NCI-H526 treated with DMSO at 0.1 percent for 48 hours (cell line): ENCODE measurements at regions not wholly inside any gene's neighbourhood (a gene's known extent, or its start where the extent isn't known, plus 50 kb on each side); places are given as distances from the start of the nearest gene placed in this dataset.

ENCODE experiments used
- DNase-seq: peaks from one replicate; lab custom pipeline; 2025; lab: John Stamatoyannopoulos, UW

DNA sequence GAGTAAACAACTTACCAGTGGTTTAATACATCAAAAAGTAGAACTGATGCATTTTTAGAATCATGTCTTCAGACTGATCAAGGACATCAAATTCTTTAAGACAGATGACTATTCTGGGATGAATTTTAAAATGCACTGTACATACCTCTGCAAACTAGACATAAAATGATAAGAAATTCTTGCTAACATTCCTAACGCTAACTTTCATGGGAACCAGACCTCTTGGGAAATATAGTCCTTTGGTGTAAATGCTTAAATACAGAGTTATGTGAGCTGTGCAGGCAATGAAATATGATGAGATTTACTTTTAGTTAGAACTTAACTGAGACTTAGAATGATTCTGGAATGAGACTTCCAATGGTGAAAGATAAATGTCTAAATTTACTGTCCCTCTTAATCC lies 562.0 kb downstream of the NR4A2 start:
- no peak for DNase-seq

DNA sequence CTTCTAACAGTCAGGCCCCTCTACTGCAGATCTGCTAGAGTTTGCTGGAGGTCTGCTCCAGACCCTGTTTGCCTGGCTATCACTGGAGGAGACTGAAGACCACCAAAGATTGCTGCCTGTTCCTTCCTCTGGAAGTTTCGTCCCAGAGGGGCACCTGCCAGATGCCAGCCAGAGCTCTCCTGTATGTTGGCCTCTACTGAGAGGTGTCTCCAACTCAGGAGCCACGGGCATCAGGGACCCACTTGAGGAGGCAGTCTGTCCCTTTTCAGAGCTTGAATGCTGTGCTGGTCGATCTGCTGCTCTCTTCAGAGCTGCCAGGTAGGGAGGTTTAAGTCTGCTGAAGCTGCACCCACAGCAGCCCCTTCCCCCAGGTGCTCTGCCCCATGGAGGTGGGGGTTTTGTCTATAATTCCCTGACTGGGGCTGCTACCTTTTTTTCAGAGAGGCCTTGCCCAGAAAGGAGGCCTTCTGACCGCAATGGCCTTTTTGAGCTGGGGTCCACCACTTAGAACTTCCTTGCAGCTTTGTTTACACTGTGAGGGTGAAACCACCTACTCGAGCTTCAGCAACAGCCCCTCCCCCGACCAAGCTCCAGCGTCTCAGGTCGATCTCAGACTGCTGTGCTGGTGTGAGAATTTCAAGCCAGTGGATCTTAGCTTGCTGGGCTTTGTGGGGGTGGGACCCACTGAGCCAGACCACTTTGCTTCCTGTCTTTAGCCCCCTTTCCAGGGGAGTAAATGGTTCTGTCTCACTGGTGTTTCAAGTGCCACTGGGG lies 566.0 kb downstream of the NR4A2 start:
- DNase-seq = no peak

- no peak for DNase-seq
Measured at GRCh38 chr2:155755481-155755880, 577.0 kb downstream of the NR4A2 start.

- no peak for DNase-seq
Measured at GRCh38 chr2:155748131-155748530, 584.4 kb downstream of the NR4A2 start.

DNA sequence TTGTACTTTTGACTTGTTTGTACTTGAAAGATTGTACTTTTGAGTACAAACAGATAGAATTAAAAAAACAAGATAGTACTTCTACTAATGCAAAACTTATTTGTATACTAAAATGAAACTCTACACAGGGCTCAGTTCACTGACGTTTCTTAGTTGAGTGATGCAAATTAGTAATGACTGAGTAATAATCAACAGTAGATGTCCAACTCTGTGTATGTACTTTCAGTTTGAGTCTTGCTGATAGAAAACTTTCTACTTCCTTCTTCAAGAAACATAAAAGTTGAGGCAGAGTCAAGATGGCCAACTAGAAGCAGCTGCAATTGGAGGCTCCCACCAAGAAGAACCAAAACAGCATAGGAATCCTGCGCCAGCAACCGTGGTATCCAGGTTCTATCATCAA lies 585.0 kb downstream of the NR4A2 start:
- no peak for DNase-seq

DNA sequence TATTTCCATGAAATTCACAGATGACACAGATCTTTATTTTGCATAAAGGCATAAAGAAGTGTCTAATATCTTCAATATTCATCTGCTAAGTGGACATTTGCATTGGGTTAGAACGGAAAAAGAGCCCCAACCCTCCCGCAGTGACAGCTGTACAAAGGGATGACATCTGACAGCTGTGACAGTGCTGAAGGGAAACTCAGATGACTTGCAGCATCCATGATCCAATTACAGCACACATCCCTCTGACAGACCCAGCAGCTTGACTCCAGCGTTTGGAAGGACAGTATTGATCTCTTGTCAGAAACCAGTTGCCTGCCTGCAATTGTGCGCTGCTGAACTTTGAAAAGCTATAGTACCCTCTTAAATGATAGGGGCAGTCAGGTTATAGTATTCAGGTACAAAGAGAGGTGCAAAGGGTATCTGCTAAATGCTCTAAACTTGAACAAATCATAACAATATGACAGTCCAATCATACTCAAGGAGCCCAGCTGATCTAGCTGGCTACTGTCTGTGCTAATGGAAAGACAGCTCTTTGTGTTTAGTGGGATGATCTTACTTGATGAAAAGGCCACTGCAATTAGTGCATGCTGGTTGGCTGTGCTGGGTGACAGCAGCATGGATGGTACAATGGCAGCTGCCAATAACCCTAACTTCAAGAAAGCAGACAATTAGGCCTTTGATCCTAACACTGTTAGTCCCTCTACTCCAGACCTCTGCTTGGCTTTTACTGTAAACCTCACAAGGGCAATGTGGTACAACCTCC lies 599.2 kb downstream of the NR4A2 start:
- peak; percentile 27 for DNase-seq

GRCh38 chr2:155730804-155731203 lies 601.7 kb downstream of the NR4A2 start:
- DNase-seq = no peak

GRCh38 chr2:155727187-155727895 lies 605.2 kb downstream of the NR4A2 start:
- no peak for DNase-seq

- no peak for DNase-seq
Measured at GRCh38 chr2:155722290-155722689, 610.2 kb downstream of the NR4A2 start.

DNA sequence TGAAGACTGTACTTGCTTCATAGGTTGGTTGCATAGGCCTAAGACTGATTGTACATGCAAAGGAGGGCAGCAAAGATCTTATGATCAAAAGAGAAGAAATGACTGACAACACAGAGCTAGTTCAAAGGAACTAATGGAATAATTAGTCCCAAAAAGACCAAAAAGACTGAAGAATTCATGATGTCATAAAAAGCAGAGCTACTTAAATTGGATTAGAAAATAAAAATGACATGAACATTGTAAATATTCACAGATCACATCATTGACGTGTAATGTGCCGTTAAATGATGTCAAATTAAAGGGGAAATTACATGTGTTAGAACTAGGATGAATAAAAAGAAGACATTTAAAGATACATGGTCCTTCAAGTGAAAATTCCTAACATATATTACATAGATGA lies 616.8 kb downstream of the NR4A2 start:
- DNase-seq = no peak

- DNase-seq = no peak
Measured at GRCh38 chr2:155714983-155715382, 617.5 kb downstream of the NR4A2 start.

GRCh38 chr2:155708071-155708470 lies 624.5 kb downstream of the NR4A2 start:
- peak; percentile 45 for DNase-seq

GRCh38 chr2:155703917-155704316 lies 628.6 kb downstream of the NR4A2 start:
- no peak for DNase-seq

- DNase-seq = no peak
Measured at GRCh38 chr2:155703048-155703447, 629.5 kb downstream of the NR4A2 start.

- no peak for DNase-seq
Measured at GRCh38 chr2:155701721-155702120, 630.8 kb downstream of the NR4A2 start.

DNA sequence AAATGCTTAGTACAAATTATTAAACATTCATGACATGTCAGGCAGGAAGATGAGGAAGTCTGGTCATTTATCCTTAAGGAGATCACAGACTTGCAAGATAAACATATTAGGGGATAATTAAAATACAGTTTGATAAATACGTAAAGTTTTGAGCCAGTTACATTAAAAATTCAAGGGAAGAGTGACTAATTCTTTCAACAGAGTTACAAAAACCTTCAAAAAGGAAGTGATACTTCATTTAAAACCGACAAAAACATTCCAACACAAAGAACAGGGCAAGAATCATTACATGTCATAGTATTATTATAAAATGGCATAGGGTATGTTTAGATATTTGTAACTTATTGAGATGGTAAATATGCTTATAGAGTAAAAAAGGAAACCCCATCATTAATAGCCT lies 636.0 kb downstream of the NR4A2 start:
- no peak for DNase-seq

DNA sequence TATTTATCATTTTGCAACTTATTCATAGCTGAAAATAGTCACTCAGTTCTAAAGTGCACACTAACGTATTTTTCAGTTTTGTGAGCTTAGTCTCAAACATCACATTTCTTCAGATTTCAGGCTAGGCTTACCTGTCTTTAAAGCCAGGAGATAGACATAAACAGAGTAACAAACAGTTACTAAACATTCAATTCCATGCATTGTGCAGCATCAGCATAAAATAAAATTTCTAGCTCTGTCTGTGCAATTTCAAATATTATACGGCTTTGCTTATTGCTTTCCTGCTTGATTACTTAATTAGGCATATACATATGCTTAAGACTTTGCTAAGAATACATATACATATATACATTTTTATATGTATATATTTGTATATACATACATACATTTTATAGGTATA lies 637.0 kb downstream of the NR4A2 start:
- DNase-seq = no peak

DNA sequence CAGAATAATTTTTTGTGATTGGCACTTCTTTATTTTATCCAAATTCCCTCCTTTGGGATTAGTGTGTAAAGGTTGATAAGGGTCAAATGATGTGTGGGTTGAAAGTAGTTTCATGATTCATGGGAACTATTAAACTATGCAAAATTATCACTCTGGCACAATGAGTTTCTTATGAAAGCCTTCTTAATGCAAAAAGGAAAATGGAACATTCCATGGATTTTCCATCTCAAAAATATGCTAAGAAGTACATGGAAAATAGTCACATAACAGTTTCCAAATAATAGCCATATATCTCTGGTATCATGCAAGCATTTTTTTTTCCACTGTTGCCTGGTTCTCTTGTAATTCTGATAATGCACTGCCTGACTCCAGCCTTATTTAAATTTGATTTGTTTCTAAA lies 639.7 kb downstream of the NR4A2 start:
- no peak for DNase-seq

GRCh38 chr2:155692106-155692505 lies 640.4 kb downstream of the NR4A2 start:
- DNase-seq = no peak

GRCh38 chr2:155690785-155691184 lies 641.7 kb downstream of the NR4A2 start:
- no peak for DNase-seq

GRCh38 chr2:155689791-155690190 lies 642.7 kb downstream of the NR4A2 start:
- peak; percentile 9 for DNase-seq

GRCh38 chr2:155687181-155687580 lies 645.3 kb downstream of the NR4A2 start:
- no peak for DNase-seq

DNA sequence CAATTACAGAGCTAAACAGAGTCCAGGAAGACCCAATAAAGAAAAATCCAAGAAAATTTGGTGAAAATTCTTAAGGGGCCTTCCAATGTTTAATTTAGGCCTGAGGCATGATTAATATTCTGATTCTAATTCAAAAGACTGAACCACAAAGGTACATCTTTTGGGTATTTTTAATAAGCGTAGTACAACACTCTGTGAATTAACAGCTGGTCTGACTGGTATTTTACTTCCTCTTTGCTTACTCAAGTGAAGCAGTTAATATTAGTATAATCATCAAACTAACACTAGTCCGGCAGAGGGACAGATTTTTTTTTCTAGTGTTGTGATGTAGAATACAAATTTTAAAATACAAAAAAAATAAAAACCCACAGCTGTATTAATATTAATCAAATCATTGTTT lies 652.9 kb downstream of the NR4A2 start:
- DNase-seq = no peak
